ENCODE measurements at regions not wholly inside any gene's neighbourhood (a gene's known extent, or its start where the extent isn't known, plus 50 kb on each side); places are given as distances from the start of the nearest gene placed in this dataset.

DNA sequence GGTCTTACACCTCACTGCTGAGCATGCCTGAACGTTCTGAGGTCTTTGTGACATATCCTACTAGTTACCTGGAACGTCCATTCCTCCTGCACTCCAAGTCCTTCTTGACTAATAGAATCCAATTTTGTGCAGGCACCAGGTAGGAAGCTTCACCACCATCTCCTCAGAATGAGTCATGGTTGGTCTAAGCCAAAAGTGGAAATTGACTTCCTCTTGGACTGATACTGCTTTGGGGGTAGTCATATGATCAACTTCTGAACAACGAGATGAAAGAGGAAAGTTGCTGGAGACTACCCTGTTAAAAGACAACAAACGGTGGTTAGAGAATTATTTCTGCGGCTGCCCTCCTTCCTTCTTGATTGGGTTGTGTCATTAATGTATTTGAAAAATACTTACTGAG is 374.2 kb upstream of the LARGE1 start:
- Histone ChIP-seq H3K36me3 (ENCODE audit: control insufficient read depth in 4 of 4, insufficient read depth in 3 of 4, low read depth in 1 of 4, low read length in 3 of 4) (no peaks in the 10 kb centered on the region), H3K4me3 (ENCODE audit: low read depth in 1 of 3, low read length in 3 of 3) (no peak overlapping the region), H3K9ac (ENCODE audit: low read depth in 1 of 2, low read length in 2 of 2) (no peak overlapping the region), H3K27ac (ENCODE audit: low read depth in 1 of 2, low read length in 2 of 2) (no peak overlapping the region), H3K27me3 (ENCODE audit: control insufficient read depth in 4 of 4, insufficient read depth in 4 of 4, low read length in 3 of 4) (no peaks in the 10 kb centered on the region), H3K4me1 (ENCODE audit: control insufficient read depth in 4 of 4, insufficient read depth in 4 of 4, low read length in 3 of 4) (no peaks in the 10 kb centered on the region), H3K9me3 (ENCODE audit: control insufficient read depth in 4 of 4, low read length in 3 of 4) (peaks cover 0 to 4% (median 0%) of the 10 kb centered on the region in 4 donors)
- WGBS, result 61% methylated on average over 5 of the region's 5 CpGs
- no peak for TF ChIP-seq RXRA (IDR thresholded peaks at IDR 0.05)
- TF ChIP-seq HNF4G (IDR thresholded peaks at IDR 0.05), result no peak
- TF ChIP-seq, protein P1, sequence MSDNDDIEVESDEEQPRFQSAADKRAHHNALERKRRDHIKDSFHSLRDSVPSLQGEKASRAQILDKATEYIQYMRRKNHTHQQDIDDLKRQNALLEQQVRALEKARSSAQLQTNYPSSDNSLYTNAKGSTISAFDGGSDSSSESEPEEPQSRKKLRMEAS (IDR thresholded peaks at IDR 0.05), result no peak
- TF ChIP-seq YY1 (IDR thresholded peaks at IDR 0.05), result no peak
- TF ChIP-seq EGR1 (IDR thresholded peaks at IDR 0.05; ENCODE audit: low read depth in 2 of 2), result no peak
- no peak for TF ChIP-seq RAD21 (IDR thresholded peaks at IDR 0.05)
- TF ChIP-seq JUND (IDR thresholded peaks at IDR 0.05), result no peak
- TF ChIP-seq FOXA2 (IDR thresholded peaks at IDR 0.05), result no peak
- TF ChIP-seq, protein P2, sequence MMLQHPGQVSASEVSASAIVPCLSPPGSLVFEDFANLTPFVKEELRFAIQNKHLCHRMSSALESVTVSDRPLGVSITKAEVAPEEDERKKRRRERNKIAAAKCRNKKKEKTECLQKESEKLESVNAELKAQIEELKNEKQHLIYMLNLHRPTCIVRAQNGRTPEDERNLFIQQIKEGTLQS (IDR thresholded peaks at IDR 0.05), result no peak
- no peak for TF ChIP-seq SP1 (IDR thresholded peaks at IDR 0.05)
- no peak for TF ChIP-seq FOXA1 (IDR thresholded peaks at IDR 0.05)
- no peak for TF ChIP-seq TAF1 (conservative IDR thresholded peaks at IDR 0.05)
- TF ChIP-seq HNF4A (conservative IDR thresholded peaks at IDR 0.05), result no peak
- no peak for TF ChIP-seq NR2F2 (IDR thresholded peaks at IDR 0.05)
- TF ChIP-seq, protein P3, sequence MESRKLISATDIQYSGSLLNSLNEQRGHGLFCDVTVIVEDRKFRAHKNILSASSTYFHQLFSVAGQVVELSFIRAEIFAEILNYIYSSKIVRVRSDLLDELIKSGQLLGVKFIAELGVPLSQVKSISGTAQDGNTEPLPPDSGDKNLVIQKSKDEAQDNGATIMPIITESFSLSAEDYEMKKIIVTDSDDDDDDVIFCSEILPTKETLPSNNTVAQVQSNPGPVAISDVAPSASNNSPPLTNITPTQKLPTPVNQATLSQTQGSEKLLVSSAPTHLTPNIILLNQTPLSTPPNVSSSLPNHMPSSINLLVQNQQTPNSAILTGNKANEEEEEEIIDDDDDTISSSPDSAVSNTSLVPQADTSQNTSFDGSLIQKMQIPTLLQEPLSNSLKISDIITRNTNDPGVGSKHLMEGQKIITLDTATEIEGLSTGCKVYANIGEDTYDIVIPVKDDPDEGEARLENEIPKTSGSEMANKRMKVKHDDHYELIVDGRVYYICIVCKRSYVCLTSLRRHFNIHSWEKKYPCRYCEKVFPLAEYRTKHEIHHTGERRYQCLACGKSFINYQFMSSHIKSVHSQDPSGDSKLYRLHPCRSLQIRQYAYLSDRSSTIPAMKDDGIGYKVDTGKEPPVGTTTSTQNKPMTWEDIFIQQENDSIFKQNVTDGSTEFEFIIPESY (IDR thresholded peaks at IDR 0.05), result no peak
- TF ChIP-seq, protein P4, sequence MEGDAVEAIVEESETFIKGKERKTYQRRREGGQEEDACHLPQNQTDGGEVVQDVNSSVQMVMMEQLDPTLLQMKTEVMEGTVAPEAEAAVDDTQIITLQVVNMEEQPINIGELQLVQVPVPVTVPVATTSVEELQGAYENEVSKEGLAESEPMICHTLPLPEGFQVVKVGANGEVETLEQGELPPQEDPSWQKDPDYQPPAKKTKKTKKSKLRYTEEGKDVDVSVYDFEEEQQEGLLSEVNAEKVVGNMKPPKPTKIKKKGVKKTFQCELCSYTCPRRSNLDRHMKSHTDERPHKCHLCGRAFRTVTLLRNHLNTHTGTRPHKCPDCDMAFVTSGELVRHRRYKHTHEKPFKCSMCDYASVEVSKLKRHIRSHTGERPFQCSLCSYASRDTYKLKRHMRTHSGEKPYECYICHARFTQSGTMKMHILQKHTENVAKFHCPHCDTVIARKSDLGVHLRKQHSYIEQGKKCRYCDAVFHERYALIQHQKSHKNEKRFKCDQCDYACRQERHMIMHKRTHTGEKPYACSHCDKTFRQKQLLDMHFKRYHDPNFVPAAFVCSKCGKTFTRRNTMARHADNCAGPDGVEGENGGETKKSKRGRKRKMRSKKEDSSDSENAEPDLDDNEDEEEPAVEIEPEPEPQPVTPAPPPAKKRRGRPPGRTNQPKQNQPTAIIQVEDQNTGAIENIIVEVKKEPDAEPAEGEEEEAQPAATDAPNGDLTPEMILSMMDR (IDR thresholded peaks at IDR 0.05; ENCODE audit: low read depth, low read length, missing input control), result no peak
- no peak for DNase-seq (ENCODE audit: low spot score)

DNA sequence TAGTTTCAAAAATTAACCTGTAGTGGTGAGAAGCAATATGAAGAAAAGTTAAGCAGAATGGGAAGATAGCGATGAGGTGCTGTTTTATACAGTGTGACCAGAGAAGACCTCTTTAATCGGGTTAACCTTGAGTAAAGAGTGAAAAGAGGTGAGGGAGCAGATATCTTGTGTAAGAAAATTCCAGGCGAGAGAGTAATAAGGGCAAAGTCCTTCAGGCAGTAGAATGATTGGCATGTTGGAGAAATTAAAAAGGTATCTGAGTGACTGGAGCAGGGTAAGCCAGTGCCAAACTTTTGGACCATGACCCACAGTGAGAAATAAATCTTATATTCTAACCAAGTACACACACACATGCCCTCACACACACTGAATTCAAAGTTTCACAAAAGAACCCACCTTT is 374.7 kb upstream of the LARGE1 start:
- 45% methylated on average over 3 of the region's 3 CpGs for WGBS
- TF ChIP-seq FOXA1 (IDR thresholded peaks at IDR 0.05), result no peak
- no peak for TF ChIP-seq RAD21 (IDR thresholded peaks at IDR 0.05)
- no peak for TF ChIP-seq SP1 (IDR thresholded peaks at IDR 0.05)
- TF ChIP-seq TAF1 (conservative IDR thresholded peaks at IDR 0.05), result no peak
- no peak for TF ChIP-seq YY1 (IDR thresholded peaks at IDR 0.05)
- TF ChIP-seq, protein P5, sequence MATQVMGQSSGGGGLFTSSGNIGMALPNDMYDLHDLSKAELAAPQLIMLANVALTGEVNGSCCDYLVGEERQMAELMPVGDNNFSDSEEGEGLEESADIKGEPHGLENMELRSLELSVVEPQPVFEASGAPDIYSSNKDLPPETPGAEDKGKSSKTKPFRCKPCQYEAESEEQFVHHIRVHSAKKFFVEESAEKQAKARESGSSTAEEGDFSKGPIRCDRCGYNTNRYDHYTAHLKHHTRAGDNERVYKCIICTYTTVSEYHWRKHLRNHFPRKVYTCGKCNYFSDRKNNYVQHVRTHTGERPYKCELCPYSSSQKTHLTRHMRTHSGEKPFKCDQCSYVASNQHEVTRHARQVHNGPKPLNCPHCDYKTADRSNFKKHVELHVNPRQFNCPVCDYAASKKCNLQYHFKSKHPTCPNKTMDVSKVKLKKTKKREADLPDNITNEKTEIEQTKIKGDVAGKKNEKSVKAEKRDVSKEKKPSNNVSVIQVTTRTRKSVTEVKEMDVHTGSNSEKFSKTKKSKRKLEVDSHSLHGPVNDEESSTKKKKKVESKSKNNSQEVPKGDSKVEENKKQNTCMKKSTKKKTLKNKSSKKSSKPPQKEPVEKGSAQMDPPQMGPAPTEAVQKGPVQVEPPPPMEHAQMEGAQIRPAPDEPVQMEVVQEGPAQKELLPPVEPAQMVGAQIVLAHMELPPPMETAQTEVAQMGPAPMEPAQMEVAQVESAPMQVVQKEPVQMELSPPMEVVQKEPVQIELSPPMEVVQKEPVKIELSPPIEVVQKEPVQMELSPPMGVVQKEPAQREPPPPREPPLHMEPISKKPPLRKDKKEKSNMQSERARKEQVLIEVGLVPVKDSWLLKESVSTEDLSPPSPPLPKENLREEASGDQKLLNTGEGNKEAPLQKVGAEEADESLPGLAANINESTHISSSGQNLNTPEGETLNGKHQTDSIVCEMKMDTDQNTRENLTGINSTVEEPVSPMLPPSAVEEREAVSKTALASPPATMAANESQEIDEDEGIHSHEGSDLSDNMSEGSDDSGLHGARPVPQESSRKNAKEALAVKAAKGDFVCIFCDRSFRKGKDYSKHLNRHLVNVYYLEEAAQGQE (IDR thresholded peaks at IDR 0.05), result no peak
- TF ChIP-seq, protein P4 (IDR thresholded peaks at IDR 0.05; ENCODE audit: low read depth, low read length, missing input control), result no peak
- TF ChIP-seq JUND (IDR thresholded peaks at IDR 0.05), result no peak
- TF ChIP-seq EGR1 (IDR thresholded peaks at IDR 0.05; ENCODE audit: low read depth in 2 of 2), result no peak
- TF ChIP-seq, protein P3 (IDR thresholded peaks at IDR 0.05), result no peak
- TF ChIP-seq, protein P1 (IDR thresholded peaks at IDR 0.05), result no peak
- no peak for TF ChIP-seq HNF4A (conservative IDR thresholded peaks at IDR 0.05)
- TF ChIP-seq RXRA (IDR thresholded peaks at IDR 0.05), result no peak
- no peak for TF ChIP-seq NR2F2 (IDR thresholded peaks at IDR 0.05)
- Histone ChIP-seq H3K4me1 (ENCODE audit: control insufficient read depth in 4 of 4, insufficient read depth in 4 of 4, low read length in 3 of 4) (no peaks in the 10 kb centered on the region), H3K36me3 (ENCODE audit: control insufficient read depth in 4 of 4, insufficient read depth in 3 of 4, low read depth in 1 of 4, low read length in 3 of 4) (no peaks in the 10 kb centered on the region), H3K9ac (ENCODE audit: low read depth in 1 of 2, low read length in 2 of 2) (no peak overlapping the region), H3K4me3 (ENCODE audit: low read depth in 1 of 3, low read length in 3 of 3) (no peak overlapping the region), H3K27me3 (ENCODE audit: control insufficient read depth in 4 of 4, insufficient read depth in 4 of 4, low read length in 3 of 4) (no peaks in the 10 kb centered on the region), H3K9me3 (ENCODE audit: control insufficient read depth in 4 of 4, low read length in 3 of 4) (peaks cover 0 to 4% (median 0%) of the 10 kb centered on the region in 4 donors), H3K27ac (ENCODE audit: low read depth in 1 of 2, low read length in 2 of 2) (no peak overlapping the region)
- DNase-seq (ENCODE audit: low spot score), result no peak
